ENCODE measurements at regions not wholly inside any gene's neighbourhood (a gene's known extent, or its start where the extent isn't known, plus 50 kb on each side); places are given as distances from the start of the nearest gene placed in this dataset.

- TF ChIP-seq CTCF (IDR thresholded peaks at IDR 0.05; ENCODE audit: low read depth, low read length): no peak
- no peak for DNase-seq (ENCODE audit: low read depth, low spot score)
- Histone ChIP-seq H3K4me3 (ENCODE audit: low read depth, low read length) (no peak overlapping the region), H3K9me3 (ENCODE audit: control insufficient read depth, insufficient read depth, low read length) (no peaks in the 10 kb centered on the region; the same call in 1 of the 2 replicates), H3K27me3 (ENCODE audit: control insufficient read depth, insufficient read depth, low read length) (no peaks in the 10 kb centered on the region), H3K27ac (ENCODE audit: low read depth, low read length) (no peak overlapping the region)
- CTCF ChIA-PET: no interaction called here
- POLR2A ChIA-PET: no interaction called here
These were observed 185.8 kb downstream of the TRAM1L1 start for GRCh38 chr4:116899561-116899960.

GRCh38 chr4:116885579-116885978 lies 199.8 kb downstream of the TRAM1L1 start:
- CTCF ChIA-PET: no interaction called here
- 0 out of 2 replicates have a peak, but pooled peaks cover 2% of the 10 kb centered on the region for H3K9me3 ChIP-seq (ENCODE audit: control insufficient read depth, insufficient read depth, low read length)
- no peak for TF ChIP-seq CTCF (IDR thresholded peaks at IDR 0.05; ENCODE audit: low read depth, low read length)
- POLR2A ChIA-PET: no interaction called here
- no peak overlapping the region for H3K27ac ChIP-seq (ENCODE audit: low read depth, low read length)
- no peaks in the 10 kb centered on the region for H3K27me3 ChIP-seq (ENCODE audit: control insufficient read depth, insufficient read depth, low read length)
- no peak overlapping the region for H3K4me3 ChIP-seq (ENCODE audit: low read depth, low read length)
- DNase-seq (ENCODE audit: low read depth, low spot score): no peak

- H3K4me3 ChIP-seq (ENCODE audit: low read depth, low read length): no peak overlapping the region
- TF ChIP-seq CTCF (IDR thresholded peaks at IDR 0.05; ENCODE audit: low read depth, low read length): no peak
- H3K27ac ChIP-seq (ENCODE audit: low read depth, low read length): no peak overlapping the region
- CTCF ChIA-PET: no interaction called here
- 0 out of 2 replicates have a peak, but pooled peaks cover 2% of the 10 kb centered on the region for H3K9me3 ChIP-seq (ENCODE audit: control insufficient read depth, insufficient read depth, low read length)
- H3K27me3 ChIP-seq (ENCODE audit: control insufficient read depth, insufficient read depth, low read length): no peaks in the 10 kb centered on the region
- POLR2A ChIA-PET: no interaction called here
- DNase-seq (ENCODE audit: low read depth, low spot score): no peak
These were observed 202.9 kb downstream of the TRAM1L1 start for GRCh38 chr4:116882503-116882902.

GRCh38 chr4:116881077-116881476 lies 204.3 kb downstream of the TRAM1L1 start:
- Histone ChIP-seq H3K9me3 (ENCODE audit: control insufficient read depth, insufficient read depth, low read length) (0 out of 2 replicates have a peak, but pooled peaks cover 2% of the 10 kb centered on the region), H3K27ac (ENCODE audit: low read depth, low read length) (no peak overlapping the region), H3K27me3 (ENCODE audit: control insufficient read depth, insufficient read depth, low read length) (no peaks in the 10 kb centered on the region), H3K4me3 (ENCODE audit: low read depth, low read length) (no peak overlapping the region)
- POLR2A ChIA-PET: no interaction called here
- no peak for DNase-seq (ENCODE audit: low read depth, low spot score)
- CTCF ChIA-PET: no interaction called here
- TF ChIP-seq CTCF (IDR thresholded peaks at IDR 0.05; ENCODE audit: low read depth, low read length): no peak

- Histone ChIP-seq H3K27ac (ENCODE audit: low read depth, low read length) (no peak overlapping the region), H3K27me3 (ENCODE audit: control insufficient read depth, insufficient read depth, low read length) (no peaks in the 10 kb centered on the region), H3K9me3 (ENCODE audit: control insufficient read depth, insufficient read depth, low read length) (0 out of 2 replicates have a peak, but pooled peaks cover 2% of the 10 kb centered on the region), H3K4me3 (ENCODE audit: low read depth, low read length) (no peak overlapping the region)
- TF ChIP-seq CTCF (IDR thresholded peaks at IDR 0.05; ENCODE audit: low read depth, low read length): no peak
- POLR2A ChIA-PET: no interaction called here
- DNase-seq (ENCODE audit: low read depth, low spot score): no peak
- CTCF ChIA-PET: no interaction called here
These were observed 204.8 kb downstream of the TRAM1L1 start for GRCh38 chr4:116880625-116881024.

All from AG04450 (cell line).